ENCODE measurements at regions not wholly inside any gene's neighbourhood (a gene's known extent, or its start where the extent isn't known, plus 50 kb on each side); places are given as distances from the start of the nearest gene placed in this dataset.

GRCh38 chr17:71792966-71793365 is 327.9 kb upstream of the SOX9 start:
- TF ChIP-seq CTCF (IDR thresholded peaks at IDR 0.05; ENCODE audit: low read length) (no peak), EZH2 (IDR thresholded peaks at IDR 0.05; ENCODE audit: borderline replicate concordance, low read length) (no peak)

Measured in OCI-LY1 (cell line).